ENCODE measurements at regions not wholly inside any gene's neighbourhood (a gene's known extent, or its start where the extent isn't known, plus 50 kb on each side); places are given as distances from the start of the nearest gene placed in this dataset.
A peak's percentile ranks its signal among the peaks of the same experiment; 100 is the strongest.

DNA sequence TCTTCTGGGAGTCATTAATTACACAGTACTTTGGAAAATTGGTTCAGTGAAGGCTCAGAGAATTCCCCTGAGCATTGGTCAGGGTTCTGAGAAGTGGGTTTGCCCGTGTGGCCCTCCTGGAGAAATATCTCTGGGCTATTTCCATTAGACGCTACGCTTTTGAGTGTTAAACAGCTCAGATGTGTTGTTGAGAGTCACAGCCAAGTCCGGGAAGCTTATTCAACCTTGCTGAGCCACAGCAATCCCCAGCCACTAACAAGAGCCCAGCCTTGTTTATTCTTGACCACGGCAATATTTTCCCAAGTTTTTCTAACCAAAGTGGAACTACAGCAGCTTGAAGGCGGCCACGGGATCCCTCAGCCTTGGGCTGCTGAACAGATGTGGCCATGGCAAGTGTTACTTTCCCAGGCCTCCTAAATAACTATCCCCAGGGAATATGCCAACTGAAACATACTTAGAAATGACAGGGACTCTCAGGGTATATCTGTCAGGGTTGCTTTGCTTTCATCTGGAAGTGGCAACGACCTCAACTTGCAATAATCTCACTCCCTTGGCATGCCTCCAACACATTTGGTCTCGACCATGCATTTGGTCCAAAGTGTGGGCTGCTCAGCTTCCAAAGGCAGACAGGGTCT, 214.7 kb downstream of the EMX2 start:
- H3K4me3 ChIP-seq (ENCODE audit: low read depth, low read length): no peak overlapping the region
- TF ChIP-seq CTCF (IDR thresholded peaks at IDR 0.05; ENCODE audit: control insufficient read depth, extremely low read depth, insufficient read depth): no peak
- no peak for DNase-seq (ENCODE audit: low read depth)

GRCh38 chr10:117759266-117759665, 216.7 kb downstream of the EMX2 start:
- TF ChIP-seq CTCF (IDR thresholded peaks at IDR 0.05; ENCODE audit: control insufficient read depth, extremely low read depth, insufficient read depth): no peak
- no peak for DNase-seq (ENCODE audit: low read depth)

DNA sequence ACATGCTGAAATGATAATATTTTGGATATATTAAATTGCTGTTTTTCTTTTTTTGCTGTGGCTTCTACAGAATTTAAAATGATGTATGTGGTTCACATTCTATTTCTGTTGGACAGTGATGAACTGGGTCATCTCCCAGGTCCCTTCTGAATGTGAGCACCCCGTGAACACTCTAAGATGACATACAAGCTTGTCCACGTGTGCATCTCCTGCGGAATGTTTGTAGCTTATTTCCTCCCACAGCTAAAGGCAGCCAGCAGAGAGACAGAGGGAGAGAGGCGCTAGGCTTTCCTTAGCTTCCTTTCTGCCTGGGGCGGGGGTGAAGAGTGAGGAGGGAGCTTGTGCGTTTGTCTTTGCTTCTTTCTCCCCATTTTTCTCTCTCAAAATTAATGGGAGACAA, 219.1 kb downstream of the EMX2 start:
- DNase-seq (ENCODE audit: low read depth): no peak
- no peak for TF ChIP-seq CTCF (IDR thresholded peaks at IDR 0.05; ENCODE audit: control insufficient read depth, extremely low read depth, insufficient read depth)
- no peak overlapping the region for H3K4me3 ChIP-seq (ENCODE audit: low read depth, low read length)

More at GRCh38 chr10:117759266-117759665, 216.7 kb downstream of the EMX2 start:
- H3K4me3 ChIP-seq (ENCODE audit: low read depth, low read length): no peak overlapping the region

DNA sequence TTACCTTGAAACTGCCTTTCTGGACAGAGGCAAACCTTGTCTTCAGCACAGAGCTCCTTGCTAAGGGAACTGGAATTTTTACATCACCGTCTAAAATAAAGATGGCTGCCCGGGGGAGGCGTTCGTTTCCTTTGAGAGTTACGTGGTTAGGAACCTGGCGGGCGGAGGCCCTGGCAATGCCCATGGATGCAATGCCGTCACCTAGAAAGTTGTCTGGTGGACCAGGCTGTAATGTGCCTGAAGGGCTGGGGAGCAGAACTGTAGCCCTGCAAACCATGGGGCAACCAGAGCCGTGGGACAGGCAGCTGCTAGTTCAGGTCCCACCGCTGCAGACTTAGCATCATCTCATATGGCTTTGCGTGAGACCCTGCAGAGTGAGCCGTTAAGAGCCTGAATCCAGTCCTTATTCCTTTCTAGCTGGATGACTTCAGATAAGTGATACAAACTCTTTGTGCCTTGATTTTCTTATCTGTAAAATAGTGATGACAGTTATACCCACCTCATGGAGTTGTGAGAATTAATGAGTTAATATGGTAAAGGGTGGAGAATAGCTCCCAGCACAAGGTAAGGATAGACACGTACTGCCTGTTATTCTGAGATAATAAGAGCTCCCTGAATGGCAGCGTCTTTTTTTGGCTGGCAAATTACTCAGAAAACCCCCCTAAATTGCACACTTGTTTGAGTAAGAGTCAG, 219.7 kb downstream of the EMX2 start:
- no peak for TF ChIP-seq CTCF (IDR thresholded peaks at IDR 0.05; ENCODE audit: control insufficient read depth, extremely low read depth, insufficient read depth)
- no peak for DNase-seq (ENCODE audit: low read depth)
- no peak overlapping the region for H3K4me3 ChIP-seq (ENCODE audit: low read depth, low read length)

GRCh38 chr10:117762819-117763172, 220.2 kb downstream of the EMX2 start:
- H3K4me3 ChIP-seq (ENCODE audit: low read depth, low read length): no peak overlapping the region
- no peak for DNase-seq (ENCODE audit: low read depth)
- TF ChIP-seq CTCF (IDR thresholded peaks at IDR 0.05; ENCODE audit: control insufficient read depth, extremely low read depth, insufficient read depth): no peak

DNA sequence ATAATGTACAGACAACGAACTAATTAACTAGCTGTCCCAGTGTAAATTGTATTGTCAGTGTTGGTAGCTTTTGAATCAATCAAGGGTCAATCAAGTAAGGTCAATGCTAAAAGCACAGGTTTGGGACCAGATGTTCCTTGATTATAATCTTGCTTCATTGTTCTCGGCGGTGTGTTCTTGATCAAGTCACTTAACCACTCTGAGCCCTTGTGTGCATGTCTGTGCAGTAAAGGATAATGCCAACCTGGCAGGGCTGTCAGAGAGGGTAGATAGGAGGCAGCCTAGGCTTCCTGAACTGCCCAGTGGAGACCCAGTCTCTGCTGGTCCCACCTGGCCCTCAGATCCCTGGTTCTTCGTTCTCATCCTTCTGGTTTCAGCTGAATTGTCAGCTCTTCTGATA, 221.0 kb downstream of the EMX2 start:
- no peak for TF ChIP-seq CTCF (IDR thresholded peaks at IDR 0.05; ENCODE audit: control insufficient read depth, extremely low read depth, insufficient read depth)
- no peak overlapping the region for H3K4me3 ChIP-seq (ENCODE audit: low read depth, low read length)
- peak; percentile 44 for DNase-seq (ENCODE audit: low read depth)
